Stimulated activated CD8-positive, alpha-beta memory T cell treated with anti-CD3 and anti-CD28 coated beads, Interleukin-4, amount 100 ng/mL, for 48 hours (primary cell): ENCODE measurements at regions not wholly inside any gene's neighbourhood (a gene's known extent, or its start where the extent isn't known, plus 50 kb on each side); places are given as distances from the start of the nearest gene placed in this dataset.

Experiments
- DNase-seq: peaks from one replicate; pipeline ENCODE4 v3.0.0-alpha.2; 2020

GRCh38 chr2:221342388-221342787 lies 229.7 kb downstream of the EPHA4 start:
- DNase-seq, result no peak

DNA sequence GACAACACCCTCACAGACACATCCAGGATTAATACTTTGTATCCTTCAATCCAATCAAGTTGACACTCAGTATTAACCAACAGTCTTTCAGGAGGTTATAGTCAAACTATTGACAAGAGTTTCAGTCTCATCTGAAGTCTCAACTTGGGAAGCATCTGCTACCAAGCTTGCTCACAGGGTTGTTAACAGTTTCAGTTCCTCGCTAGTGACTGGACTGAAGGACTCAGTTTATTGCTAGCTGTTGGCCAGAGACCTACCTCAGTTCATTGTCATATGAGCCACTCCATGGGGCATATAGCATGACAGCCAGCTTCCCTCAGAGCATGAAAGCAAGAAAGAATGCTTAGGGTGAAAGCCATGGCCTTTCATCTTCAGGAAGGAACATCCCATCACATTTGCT lies 228.6 kb downstream of the EPHA4 start:
- DNase-seq, result no peak

- no peak for DNase-seq
Observed at GRCh38 chr2:221345516-221345915, 226.6 kb downstream of the EPHA4 start.

DNA sequence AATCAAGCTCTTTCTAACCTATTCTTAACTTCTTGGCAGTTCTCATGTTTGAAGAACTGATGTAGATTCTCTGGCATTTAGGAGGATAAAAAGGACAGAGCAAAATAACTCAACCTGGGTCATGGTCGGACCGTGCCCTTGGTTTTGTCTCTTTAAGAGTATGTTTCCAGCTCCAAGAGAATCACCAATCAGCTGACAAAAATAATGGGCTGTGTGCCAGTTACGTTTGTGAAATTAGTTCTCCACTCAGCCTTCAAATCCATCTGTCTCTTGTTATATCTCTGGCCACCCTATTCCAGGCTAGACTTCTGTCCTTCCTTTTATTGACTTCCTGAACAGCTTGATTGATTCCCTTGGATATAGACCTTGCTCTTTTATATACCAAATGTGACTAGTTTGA lies 225.7 kb downstream of the EPHA4 start:
- DNase-seq, result no peak

- DNase-seq, result no peak
Observed at GRCh38 chr2:221347471-221347870, 224.6 kb downstream of the EPHA4 start.

DNA sequence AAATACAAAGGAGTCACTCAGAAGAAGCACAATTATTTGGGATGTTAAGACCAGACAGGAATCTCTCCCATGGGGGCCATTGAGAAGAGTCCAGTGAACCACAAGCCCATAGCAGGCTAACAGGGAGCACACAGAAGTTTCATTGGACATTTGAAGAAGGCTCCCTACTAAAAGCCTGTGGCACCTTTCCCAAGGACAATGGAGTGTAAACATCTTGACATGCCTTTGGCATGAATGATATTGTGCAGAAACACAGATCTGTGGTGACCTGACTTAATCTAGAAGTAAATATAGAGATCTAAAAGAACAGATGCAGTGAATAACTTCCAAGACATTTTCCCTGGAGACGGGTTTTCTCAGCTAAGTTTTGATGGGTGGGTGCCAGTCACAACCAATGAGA lies 221.5 kb downstream of the EPHA4 start:
- DNase-seq, result no peak

- DNase-seq, result no peak
Observed at GRCh38 chr2:221353201-221353600, 218.9 kb downstream of the EPHA4 start.

- DNase-seq, result no peak
Observed at GRCh38 chr2:221360312-221360711, 211.8 kb downstream of the EPHA4 start.

DNA sequence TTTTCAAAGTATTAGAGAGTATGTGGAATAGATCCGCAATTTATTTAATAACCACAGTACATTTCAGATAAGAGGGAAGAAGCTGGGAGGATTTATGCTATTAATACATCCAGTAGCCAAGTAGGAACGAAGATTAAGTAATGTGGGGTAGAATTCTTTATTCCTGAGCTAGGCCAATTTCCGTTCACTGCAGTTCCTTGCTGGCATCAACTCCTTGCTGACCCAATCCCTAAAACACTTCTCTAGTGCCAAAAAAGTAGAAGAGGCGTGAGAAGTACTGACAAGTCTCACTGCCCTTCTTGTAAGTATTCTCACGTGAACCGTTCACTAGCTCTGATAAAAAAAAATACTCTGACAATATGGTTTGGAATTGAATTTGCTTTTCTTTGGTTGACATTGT lies 211.4 kb downstream of the EPHA4 start:
- DNase-seq, result no peak

GRCh38 chr2:221361633-221362032 lies 210.5 kb downstream of the EPHA4 start:
- DNase-seq, result no peak

- DNase-seq, result no peak
Observed at GRCh38 chr2:221364672-221365071, 207.4 kb downstream of the EPHA4 start.
